Motor neuron (in vitro differentiated cells): ENCODE measurements at regions not wholly inside any gene's neighbourhood (a gene's known extent, or its start where the extent isn't known, plus 50 kb on each side); places are given as distances from the start of the nearest gene placed in this dataset.
"Not testable (repeated sequence)": the region's sequence is repeated elsewhere in the genome, so short reads cannot be mapped to it uniquely, and the experiment has no call there.

Experiments used
- ATAC-seq, 8 experiments: fragments of 200-7000 bp; cut with Tn5 transposase; replicated peaks in 6 of 8; 2 replicates each; pipeline ENCODE4 v1.8.0; 2021; ENCODE audit warnings: mild to moderate bottlenecking in 8 of 8, moderate library complexity in 8 of 8
- H3K27ac ChIP-seq, 2 donors: fragments of 250-450 bp; sonication (Bioruptor Pico); 2 replicates each; pipeline ENCODE4 v1.9.0; 2021; ENCODE audit warnings: antibody characterized with exemption in 2 of 2, mild to moderate bottlenecking in 2 of 2, moderate library complexity in 1 of 2
- H3K4me1 ChIP-seq, 2 donors: fragments of 250-450 bp; sonication (Bioruptor Pico); replicated peaks in 1 of 2; 2 replicates each; pipeline ENCODE4 v1.6.1; 2021; ENCODE audit warnings: antibody characterized with exemption in 2 of 2, mild to moderate bottlenecking in 2 of 2, moderate library complexity in 1 of 2
- H3K4me3 ChIP-seq, 5 donors: fragments of 250-450 bp; sonication (Bioruptor Pico); 2 replicates each; pipeline ENCODE4 v1.9.0; 2021; ENCODE audit warnings: antibody characterized with exemption in 5 of 5, mild to moderate bottlenecking in 5 of 5, moderate library complexity in 4 of 5
- WGBS, 10 experiments: fragments of 450-650 bp; shearing (Covaris generic); methylation state at CpG; one replicate each; pipeline ENCODE4 v1.0.0; 2022; 5-methylcytosine and 5-hydroxymethylcytosine counted together
- in situ Hi-C, 9 experiments: fragments of 400-800 bp; cut with MboI; loops; one replicate each; pipeline ENCODE4 v1.15.0; 2021; ENCODE audit warnings: low sequenced_read_pairs in 9 of 9, low pct_unique_long_range_greater_than_20kb in 2 of 9; ENCODE audit not compliant: unreplicated experiment in 9 of 9

GRCh38 chr17:22044706-22045246 is 352.5 kb downstream of the KCNJ18 start:
- 30 to 70% methylated on average over 2 of the region's 32 CpGs; no CpG with 5 or more reads in 8 of the 10 experiments for WGBS, 10 experiments
- H3K4me3 ChIP-seq, ATAC-seq, H3K27ac ChIP-seq, H3K4me1 ChIP-seq, in situ Hi-C loops: not testable (repeated sequence)

GRCh38 chr17:22047521-22047920 is 355.2 kb downstream of the KCNJ18 start:
- 40 to 75% methylated on average over 1 to 2 of the region's 6 CpGs; no CpG with 5 or more reads in 8 of the 10 experiments for WGBS, 10 experiments
- ATAC-seq, in situ Hi-C loops, H3K4me1 ChIP-seq, H3K4me3 ChIP-seq, H3K27ac ChIP-seq: not testable (repeated sequence)

- H3K4me3 ChIP-seq, ATAC-seq, H3K27ac ChIP-seq, in situ Hi-C loops, H3K4me1 ChIP-seq: not testable (repeated sequence)
- no CpG with 5 or more reads among the region's 5 CpGs for WGBS, 10 experiments
Measured at GRCh38 chr17:22048226-22048625, 355.9 kb downstream of the KCNJ18 start.

- H3K27ac ChIP-seq, H3K4me3 ChIP-seq, ATAC-seq, H3K4me1 ChIP-seq, in situ Hi-C loops: not testable (repeated sequence)
- WGBS, 10 experiments = no CpG with 5 or more reads among the region's 3 CpGs
Measured at GRCh38 chr17:22050766-22051165, 358.4 kb downstream of the KCNJ18 start.

GRCh38 chr17:22052715-22053114 is 360.4 kb downstream of the KCNJ18 start:
- in situ Hi-C loops, ATAC-seq, H3K4me1 ChIP-seq, H3K27ac ChIP-seq, H3K4me3 ChIP-seq: not testable (repeated sequence)

GRCh38 chr17:22056566-22056965 is 364.2 kb downstream of the KCNJ18 start:
- in situ Hi-C loops, H3K4me3 ChIP-seq, ATAC-seq, H3K27ac ChIP-seq, H3K4me1 ChIP-seq: not testable (repeated sequence)
- WGBS, 10 experiments = 60% methylated on average over 1 of the region's 1 CpG; no CpG with 5 or more reads in 9 of the 10 experiments

GRCh38 chr17:22075918-22076317 is 383.6 kb downstream of the KCNJ18 start:
- ATAC-seq, H3K4me1 ChIP-seq, H3K4me3 ChIP-seq, in situ Hi-C loops, H3K27ac ChIP-seq: not testable (repeated sequence)
- WGBS, 10 experiments = 70% methylated on average over 2 of the region's 4 CpGs; no CpG with 5 or more reads in 9 of the 10 experiments

- H3K27ac ChIP-seq, H3K4me3 ChIP-seq, in situ Hi-C loops, H3K4me1 ChIP-seq, ATAC-seq: not testable (repeated sequence)
- WGBS, 10 experiments = no CpG with 5 or more reads among the region's 12 CpGs
Measured at GRCh38 chr17:22088589-22088988, 396.3 kb downstream of the KCNJ18 start.

GRCh38 chr17:22090263-22090935 is 398.1 kb downstream of the KCNJ18 start:
- in situ Hi-C loops = no loop called here
- WGBS, 10 experiments = 0 to 94% (median 79%) methylated on average over 1 to 23 of the region's 25 CpGs
- H3K27ac ChIP-seq = no peak overlapping the region
- H3K4me1 ChIP-seq = no peaks in the 10 kb centered on the region
- no peak for ATAC-seq
- no peak overlapping the region for H3K4me3 ChIP-seq

GRCh38 chr17:22091041-22091679 is 398.8 kb downstream of the KCNJ18 start:
- 36 to 86% (median 69%) methylated on average over 1 to 8 of the region's 11 CpGs; no CpG with 5 or more reads in 5 of the 10 experiments for WGBS, 10 experiments
- H3K27ac ChIP-seq, H3K4me1 ChIP-seq, ATAC-seq, in situ Hi-C loops: not testable (repeated sequence)
- H3K4me3 ChIP-seq = peak overlapping the region in 2 of 5 donors; percentile 25 to 28

- H3K27ac ChIP-seq, in situ Hi-C loops, H3K4me3 ChIP-seq, H3K4me1 ChIP-seq, ATAC-seq: not testable (repeated sequence)
- 0 to 100% methylated on average over 1 of the region's 4 CpGs; no CpG with 5 or more reads in 8 of the 10 experiments for WGBS, 10 experiments
Measured at GRCh38 chr17:22091840-22092239, 399.5 kb downstream of the KCNJ18 start.

- 0 to 100% (median 17%) methylated on average over 1 to 2 of the region's 2 CpGs; no CpG with 5 or more reads in 3 of the 10 experiments for WGBS, 10 experiments
- H3K4me3 ChIP-seq, H3K27ac ChIP-seq, in situ Hi-C loops, H3K4me1 ChIP-seq, ATAC-seq: not testable (repeated sequence)
Measured at GRCh38 chr17:22095414-22095813, 403.1 kb downstream of the KCNJ18 start.

GRCh38 chr17:22099633-22100032 is 407.3 kb downstream of the KCNJ18 start:
- in situ Hi-C loops, ATAC-seq, H3K4me3 ChIP-seq, H3K4me1 ChIP-seq, H3K27ac ChIP-seq: not testable (repeated sequence)
